Peyer's patch (tissue), 4 donors: ENCODE measurements at regions not wholly inside any gene's neighbourhood (a gene's known extent, or its start where the extent isn't known, plus 50 kb on each side); places are given as distances from the start of the nearest gene placed in this dataset.

Experiments used
- DNase-seq, 3 donors: peaks; one replicate each; pipeline ENCODE4 v3.0.0-alpha.2; 2017 to 2019
- H3K27ac ChIP-seq, 4 donors: fragments of 200-600 bp; sonication (generic); one replicate each; pipeline ENCODE4 v1.5.1; 2016 to 2019
- H3K27me3 ChIP-seq, 2 donors: fragments of 200-600 bp; sonication (generic); one replicate each; pipeline ENCODE4 v1.5.1; 2019
- H3K36me3 ChIP-seq, 3 donors: fragments of 200-600 bp; sonication (generic); one replicate each; pipeline ENCODE4 v1.5.1; 2016 to 2019
- H3K4me1 ChIP-seq, 4 donors: fragments of 200-600 bp; sonication (generic); one replicate each; pipeline ENCODE4 v1.5.1; 2016 to 2019
- H3K4me3 ChIP-seq, 4 donors: fragments of 200-600 bp; sonication (generic); 1 replicate in 3 of 4; 2 replicates in 1 of 4; pipeline ENCODE4 v1.5.1; 2016 to 2019; ENCODE audit warnings: mild to moderate bottlenecking in 1 of 4
- H3K9me3 ChIP-seq, 4 donors: fragments of 200-600 bp; sonication (generic); one replicate each; pipeline ENCODE4 v1.5.1; 2016 to 2019; ENCODE audit warnings: mild to moderate bottlenecking in 1 of 4
- CTCF ChIP-seq, 6 experiments: fragments of 450-650 bp in 4 of 6; fragments of 200-600 bp in 2 of 6; sonication (generic) in 1 of 6; IDR thresholded peaks; one replicate each; pipeline ENCODE4 v1.5.1; 2017 to 2019; ENCODE audit warnings: antibody characterized with exemption in 6 of 6, mild to moderate bottlenecking in 3 of 6, moderate library complexity in 1 of 6
- POLR2A ChIP-seq, 2 donors: fragments of 450-650 bp; IDR thresholded peaks; one replicate each; pipeline ENCODE4 v1.5.1; 2017; ENCODE audit warnings: antibody characterized with exemption in 2 of 2, mild to moderate bottlenecking in 2 of 2, moderate library complexity in 2 of 2

GRCh38 chr7:118449797-118450567 lies 225.5 kb downstream of the ANKRD7 start:
- TF ChIP-seq CTCF (IDR thresholded peaks at IDR 0.05) (no peak), POLR2A (IDR thresholded peaks at IDR 0.05) (no peak)
- Histone ChIP-seq H3K36me3 (no peaks in the 10 kb centered on the region), H3K27me3 (no peaks in the 10 kb centered on the region), H3K4me3 (no peak overlapping the region), H3K27ac (no peak overlapping the region), H3K4me1 (no peaks in the 10 kb centered on the region), H3K9me3 (no peaks in the 10 kb centered on the region)
- no peak for DNase-seq

GRCh38 chr7:118452128-118452527 lies 227.6 kb downstream of the ANKRD7 start:
- Histone ChIP-seq H3K27me3 (no peaks in the 10 kb centered on the region), H3K9me3 (no peaks in the 10 kb centered on the region), H3K4me3 (no peak overlapping the region), H3K36me3 (no peaks in the 10 kb centered on the region), H3K27ac (no peak overlapping the region), H3K4me1 (no peaks in the 10 kb centered on the region)
- no peak for DNase-seq
- TF ChIP-seq POLR2A (IDR thresholded peaks at IDR 0.05) (no peak), CTCF (IDR thresholded peaks at IDR 0.05) (no peak)

- TF ChIP-seq POLR2A (IDR thresholded peaks at IDR 0.05), result no peak
- no peak for TF ChIP-seq CTCF (IDR thresholded peaks at IDR 0.05)
- H3K4me3 ChIP-seq, result no peak overlapping the region
- no peak for DNase-seq
- H3K27me3 ChIP-seq, result no peaks in the 10 kb centered on the region
- H3K9me3 ChIP-seq, result no peaks in the 10 kb centered on the region
- H3K36me3 ChIP-seq, result no peaks in the 10 kb centered on the region
- no peaks in the 10 kb centered on the region for H3K4me1 ChIP-seq
- no peak overlapping the region for H3K27ac ChIP-seq
Measured at GRCh38 chr7:118467381-118467780, 242.9 kb downstream of the ANKRD7 start.

- no peak overlapping the region for H3K4me3 ChIP-seq
- H3K27me3 ChIP-seq, result no peaks in the 10 kb centered on the region
- no peak for DNase-seq
- H3K9me3 ChIP-seq, result no peaks in the 10 kb centered on the region
- no peak for TF ChIP-seq CTCF (IDR thresholded peaks at IDR 0.05)
- TF ChIP-seq POLR2A (IDR thresholded peaks at IDR 0.05), result no peak
- H3K4me1 ChIP-seq, result no peaks in the 10 kb centered on the region
- H3K36me3 ChIP-seq, result no peaks in the 10 kb centered on the region
- no peak overlapping the region for H3K27ac ChIP-seq
Measured at GRCh38 chr7:118472581-118472980, 248.1 kb downstream of the ANKRD7 start.

- Histone ChIP-seq H3K27ac (no peak overlapping the region), H3K4me3 (no peak overlapping the region), H3K4me1 (no peaks in the 10 kb centered on the region), H3K27me3 (no peaks in the 10 kb centered on the region), H3K9me3 (no peaks in the 10 kb centered on the region), H3K36me3 (no peaks in the 10 kb centered on the region)
- DNase-seq, result no peak
- TF ChIP-seq POLR2A (IDR thresholded peaks at IDR 0.05) (no peak), CTCF (IDR thresholded peaks at IDR 0.05) (no peak)
Measured at GRCh38 chr7:118473271-118473670, 248.8 kb downstream of the ANKRD7 start.
